Liver (tissue), 8 donors: ENCODE measurements at regions not wholly inside any gene's neighbourhood (a gene's known extent, or its start where the extent isn't known, plus 50 kb on each side); places are given as distances from the start of the nearest gene placed in this dataset.

Experiments used
- DNase-seq: peaks from one replicate; pipeline ENCODE4 v3.0.0-alpha.2; 2017; ENCODE audit warnings: low spot score
- H3K27ac ChIP-seq, 2 donors: one replicate each; pipeline ENCODE4 v1.7.0; 2013; ENCODE audit warnings: inconsistent platforms in 2 of 2, low read length in 2 of 2, control low read depth in 1 of 2, low read depth in 1 of 2, mild to moderate bottlenecking in 1 of 2
- H3K27me3 ChIP-seq, 4 donors: one replicate each; pipeline versions ENCODE4 v1.6.1 to v1.7.0; 2013; ENCODE audit warnings: low read length in 3 of 4, inconsistent platforms in 1 of 4, mild to moderate bottlenecking in 1 of 4, moderate library complexity in 1 of 4; ENCODE audit not compliant: control insufficient read depth in 4 of 4, insufficient read depth in 4 of 4
- H3K36me3 ChIP-seq, 4 donors: one replicate each; pipeline versions ENCODE4 v1.6.1 to v1.7.0; 2013; ENCODE audit warnings: low read length in 3 of 4, mild to moderate bottlenecking in 3 of 4, low read depth in 1 of 4, moderate library complexity in 1 of 4; ENCODE audit not compliant: control insufficient read depth in 4 of 4, insufficient read depth in 3 of 4
- H3K4me1 ChIP-seq, 4 donors: one replicate each; pipeline versions ENCODE4 v1.6.1 to v1.7.0; 2013; ENCODE audit warnings: low read length in 3 of 4, mild to moderate bottlenecking in 3 of 4, moderate library complexity in 1 of 4; ENCODE audit not compliant: control insufficient read depth in 4 of 4, insufficient read depth in 4 of 4
- H3K4me3 ChIP-seq, 3 donors: one replicate each; pipeline versions ENCODE4 v1.6.1 to v1.7.0; 2013; ENCODE audit warnings: low read length in 3 of 3, control low read depth in 1 of 3, low read depth in 1 of 3, mild to moderate bottlenecking in 1 of 3
- H3K9ac ChIP-seq, 2 donors: one replicate each; pipeline ENCODE4 v1.7.0; 2013; ENCODE audit warnings: low read length in 2 of 2, mild to moderate bottlenecking in 2 of 2, moderate library complexity in 2 of 2, control low read depth in 1 of 2, low read depth in 1 of 2
- H3K9me3 ChIP-seq, 4 donors: one replicate each; pipeline versions ENCODE4 v1.6.1 to v1.7.0; 2013; ENCODE audit warnings: low read length in 3 of 4; ENCODE audit not compliant: control insufficient read depth in 4 of 4
- ATF3 ChIP-seq: IDR thresholded peaks from 2 replicates; pipeline ENCODE4 v1.6.1; 2016; ENCODE audit warnings: antibody characterized with exemption
- CTCF ChIP-seq: fragments of 150-350 bp; IDR thresholded peaks from 2 replicates; pipeline ENCODE4 v1.5.1; 2017; ENCODE audit warnings: improper control_type of control experiment, low read depth, low read length; ENCODE audit not compliant: missing input control
- EGR1 ChIP-seq, 2 donors: IDR thresholded peaks; 2 replicates each; pipeline ENCODE4 v1.6.1; 2016 to 2018; ENCODE audit warnings: antibody characterized with exemption in 2 of 2, low read depth in 2 of 2
- FOXA1 ChIP-seq: IDR thresholded peaks from 2 replicates; pipeline ENCODE4 v1.6.1; 2016; ENCODE audit warnings: antibody characterized with exemption
- FOXA2 ChIP-seq: IDR thresholded peaks from 2 replicates; pipeline ENCODE4 v1.6.1; 2016; ENCODE audit warnings: antibody characterized with exemption
- GABPA ChIP-seq, 2 donors: IDR thresholded peaks in 1 of 2; conservative IDR thresholded peaks in 1 of 2; 2 replicates each; pipeline ENCODE4 v1.6.1; 2016; ENCODE audit warnings: antibody characterized with exemption in 2 of 2, mild to moderate bottlenecking in 1 of 2, moderate library complexity in 1 of 2
- HNF4A ChIP-seq, 2 donors: conservative IDR thresholded peaks; 2 replicates each; pipeline ENCODE4 v1.6.1; 2016; ENCODE audit warnings: antibody characterized with exemption in 2 of 2, mild to moderate bottlenecking in 2 of 2
- HNF4G ChIP-seq: IDR thresholded peaks from 2 replicates; pipeline ENCODE4 v1.6.1; 2016; ENCODE audit warnings: antibody characterized with exemption
- JUND ChIP-seq, 2 donors: IDR thresholded peaks; 2 replicates each; pipeline ENCODE4 v1.6.1; 2016; ENCODE audit warnings: antibody characterized with exemption in 2 of 2
- MAX ChIP-seq: IDR thresholded peaks from 2 replicates; pipeline ENCODE4 v1.6.1; 2016; ENCODE audit warnings: antibody characterized with exemption
- RAD21 ChIP-seq, 2 donors: IDR thresholded peaks; 2 replicates each; pipeline ENCODE4 v1.6.1; 2016; ENCODE audit warnings: antibody characterized with exemption in 2 of 2, mild to moderate bottlenecking in 2 of 2
- SP1 ChIP-seq: IDR thresholded peaks from 2 replicates; pipeline ENCODE4 v1.6.1; 2018; ENCODE audit warnings: antibody characterized with exemption, mild to moderate bottlenecking
- TAF1 ChIP-seq: conservative IDR thresholded peaks from 2 replicates; pipeline ENCODE4 v1.6.1; 2016; ENCODE audit warnings: antibody characterized with exemption, mild to moderate bottlenecking
- YY1 ChIP-seq: IDR thresholded peaks from 2 replicates; pipeline ENCODE4 v1.6.1; 2016; ENCODE audit warnings: antibody characterized with exemption, mild to moderate bottlenecking
- WGBS: extraction: QIAGEN DNeasy Blood & Tissue Kit; methylation state at CpG from one replicate; pipeline ENCODE4 v1.1.7; 2013; 5-methylcytosine and 5-hydroxymethylcytosine counted together
- TF ChIP-seq, protein P1 (sequence below): IDR thresholded peaks from 2 replicates; pipeline ENCODE4 v1.6.1; 2016; ENCODE audit warnings: antibody characterized with exemption, mild to moderate bottlenecking
- donor health status: healthy.
- donor health status: healthy.
- donor health status: healthy.
- donor health status: healthy.
- donor health status: healthy.

DNA sequence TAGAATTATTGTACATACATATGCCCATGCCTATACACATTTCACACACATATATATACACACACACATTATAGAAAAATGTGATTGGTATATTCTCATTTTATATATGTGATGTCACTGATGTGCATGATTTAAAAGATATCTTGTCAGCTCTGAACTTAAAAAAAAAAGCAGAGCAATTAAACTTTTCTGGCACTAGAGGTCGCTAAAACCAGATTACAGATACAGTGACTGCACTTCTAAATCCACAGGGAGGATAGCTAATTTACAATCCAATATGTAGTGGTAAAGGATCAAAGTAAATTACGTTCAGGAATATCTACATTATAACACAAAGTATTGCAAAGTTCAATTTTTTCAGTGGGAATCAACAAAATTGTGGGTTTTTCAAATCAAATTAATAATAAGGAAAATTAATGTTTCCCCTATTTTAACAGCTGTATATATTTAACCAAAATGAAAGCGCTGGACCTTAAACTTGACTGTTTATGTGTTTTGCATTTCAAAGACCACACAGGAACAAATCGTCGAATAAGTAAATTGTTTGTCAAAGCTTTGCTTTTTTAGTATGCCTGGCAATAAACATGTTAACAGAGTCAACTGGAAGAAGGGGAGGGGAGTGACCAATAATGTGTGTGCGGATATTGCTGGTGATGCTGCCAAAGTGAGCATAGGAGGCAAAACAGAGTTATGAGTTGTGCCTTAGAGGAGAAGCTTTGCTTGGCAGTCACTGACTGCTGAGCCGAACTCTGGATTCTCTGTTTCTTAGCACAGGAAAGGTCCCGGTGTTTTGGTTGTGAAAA is 1201.4 kb upstream of the C9orf72 start:
- Histone ChIP-seq H3K36me3 (no peaks in the 10 kb centered on the region), H3K4me1 (no peaks in the 10 kb centered on the region), H3K9ac (no peak overlapping the region), H3K4me3 (no peak overlapping the region), H3K27me3 (no peaks in the 10 kb centered on the region), H3K9me3 (no peaks in the 10 kb centered on the region), H3K27ac (no peak overlapping the region)
- WGBS: 38% methylated on average over 8 of the region's 8 CpGs
- TF ChIP-seq TAF1: no peak
- peak; percentile 44 for TF ChIP-seq CTCF
- peak; percentile 67 to 72 for TF ChIP-seq RAD21 (IDR thresholded peaks at IDR 0.05)
- no peak for TF ChIP-seq FOXA2
- no peak for TF ChIP-seq ATF3
- TF ChIP-seq FOXA1: no peak
- DNase-seq: no peak

DNA sequence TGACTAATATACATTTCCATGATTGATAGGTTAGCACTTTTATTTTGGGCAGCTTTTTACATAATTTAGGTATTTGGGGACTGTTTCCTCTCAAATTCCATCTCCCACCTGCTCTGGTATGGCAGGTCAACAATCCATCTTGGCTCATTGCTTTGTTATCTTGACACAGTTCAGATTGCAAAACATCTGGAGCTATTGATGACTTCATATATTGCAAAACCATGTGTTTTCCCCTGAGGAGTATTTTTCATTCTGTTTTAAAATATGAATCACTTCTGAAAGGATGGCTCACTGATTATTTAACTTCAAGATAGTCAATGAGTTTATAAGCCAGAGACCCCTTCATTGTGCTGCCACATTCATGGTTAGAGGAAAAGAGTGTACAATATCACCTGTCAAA is 1206.0 kb upstream of the C9orf72 start:
- no peak for TF ChIP-seq FOXA1
- TF ChIP-seq EGR1 (IDR thresholded peaks at IDR 0.05; ENCODE audit: low read depth in 2 of 2): no peak
- TF ChIP-seq MAX: no peak
- TF ChIP-seq FOXA2: no peak
- peak in 1 of 2 donors; percentile 26 for TF ChIP-seq JUND (IDR thresholded peaks at IDR 0.05)
- peak in 1 of 2 donors; percentile 13 for TF ChIP-seq HNF4A (conservative IDR thresholded peaks at IDR 0.05)
- peak; percentile 44 for TF ChIP-seq ATF3
- TF ChIP-seq YY1: no peak
- H3K9ac ChIP-seq: no peak overlapping the region
- no peak overlapping the region for H3K27ac ChIP-seq
- H3K27me3 ChIP-seq: no peaks in the 10 kb centered on the region
- H3K4me3 ChIP-seq: no peak overlapping the region
- no peak for DNase-seq
- no peaks in the 10 kb centered on the region for H3K4me1 ChIP-seq
- H3K36me3 ChIP-seq: no peaks in the 10 kb centered on the region
- no peaks in the 10 kb centered on the region for H3K9me3 ChIP-seq

DNA sequence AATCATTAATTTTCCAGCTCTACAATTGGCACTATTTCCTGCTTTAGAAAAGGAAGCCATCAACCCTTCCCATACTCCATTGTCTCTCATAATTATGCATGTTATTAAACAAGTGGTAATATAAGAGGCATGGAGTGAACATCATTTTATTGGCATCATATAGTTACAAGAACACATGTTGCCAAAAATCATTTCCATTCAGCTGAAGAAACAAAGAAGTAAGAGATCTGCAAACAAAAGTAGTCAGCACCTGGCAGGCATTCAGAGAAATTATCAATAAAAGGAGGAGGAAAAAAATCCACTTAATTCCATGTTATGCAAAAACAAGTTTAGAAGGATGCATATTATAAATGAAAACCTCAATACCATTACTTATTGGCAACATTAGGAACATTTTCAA is 1208.2 kb upstream of the C9orf72 start:
- TF ChIP-seq ATF3 (no peak), HNF4G (no peak), HNF4A (conservative IDR thresholded peaks at IDR 0.05) (no peak), SP1 (no peak), YY1 (no peak), CTCF (no peak), GABPA (IDR thresholded peaks at IDR 0.05 in 1 of 2, conservative IDR thresholded peaks at IDR 0.05 in 1 of 2) (no peak)
- TF ChIP-seq, protein P1, sequence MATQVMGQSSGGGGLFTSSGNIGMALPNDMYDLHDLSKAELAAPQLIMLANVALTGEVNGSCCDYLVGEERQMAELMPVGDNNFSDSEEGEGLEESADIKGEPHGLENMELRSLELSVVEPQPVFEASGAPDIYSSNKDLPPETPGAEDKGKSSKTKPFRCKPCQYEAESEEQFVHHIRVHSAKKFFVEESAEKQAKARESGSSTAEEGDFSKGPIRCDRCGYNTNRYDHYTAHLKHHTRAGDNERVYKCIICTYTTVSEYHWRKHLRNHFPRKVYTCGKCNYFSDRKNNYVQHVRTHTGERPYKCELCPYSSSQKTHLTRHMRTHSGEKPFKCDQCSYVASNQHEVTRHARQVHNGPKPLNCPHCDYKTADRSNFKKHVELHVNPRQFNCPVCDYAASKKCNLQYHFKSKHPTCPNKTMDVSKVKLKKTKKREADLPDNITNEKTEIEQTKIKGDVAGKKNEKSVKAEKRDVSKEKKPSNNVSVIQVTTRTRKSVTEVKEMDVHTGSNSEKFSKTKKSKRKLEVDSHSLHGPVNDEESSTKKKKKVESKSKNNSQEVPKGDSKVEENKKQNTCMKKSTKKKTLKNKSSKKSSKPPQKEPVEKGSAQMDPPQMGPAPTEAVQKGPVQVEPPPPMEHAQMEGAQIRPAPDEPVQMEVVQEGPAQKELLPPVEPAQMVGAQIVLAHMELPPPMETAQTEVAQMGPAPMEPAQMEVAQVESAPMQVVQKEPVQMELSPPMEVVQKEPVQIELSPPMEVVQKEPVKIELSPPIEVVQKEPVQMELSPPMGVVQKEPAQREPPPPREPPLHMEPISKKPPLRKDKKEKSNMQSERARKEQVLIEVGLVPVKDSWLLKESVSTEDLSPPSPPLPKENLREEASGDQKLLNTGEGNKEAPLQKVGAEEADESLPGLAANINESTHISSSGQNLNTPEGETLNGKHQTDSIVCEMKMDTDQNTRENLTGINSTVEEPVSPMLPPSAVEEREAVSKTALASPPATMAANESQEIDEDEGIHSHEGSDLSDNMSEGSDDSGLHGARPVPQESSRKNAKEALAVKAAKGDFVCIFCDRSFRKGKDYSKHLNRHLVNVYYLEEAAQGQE: no peak
- Histone ChIP-seq H3K4me1 (no peaks in the 10 kb centered on the region), H3K9ac (no peak overlapping the region), H3K36me3 (no peaks in the 10 kb centered on the region), H3K27me3 (no peaks in the 10 kb centered on the region), H3K9me3 (no peaks in the 10 kb centered on the region), H3K27ac (no peak overlapping the region), H3K4me3 (no peak overlapping the region)
- DNase-seq: no peak
